HG03135 (cell line): ENCODE measurements at regions not wholly inside any gene's neighbourhood (a gene's known extent, or its start where the extent isn't known, plus 50 kb on each side); places are given as distances from the start of the nearest gene placed in this dataset.
A peak's percentile ranks its signal among the peaks of the same experiment; 100 is the strongest.

Experiments used
- ATAC-seq: cut with Tn5 transposase; IDR thresholded peaks from one replicate; pipeline ENCODE4 v1.9.1; 2021; ENCODE audit warnings: mild to moderate bottlenecking, moderate library complexity; ENCODE audit not compliant: unreplicated experiment

DNA sequence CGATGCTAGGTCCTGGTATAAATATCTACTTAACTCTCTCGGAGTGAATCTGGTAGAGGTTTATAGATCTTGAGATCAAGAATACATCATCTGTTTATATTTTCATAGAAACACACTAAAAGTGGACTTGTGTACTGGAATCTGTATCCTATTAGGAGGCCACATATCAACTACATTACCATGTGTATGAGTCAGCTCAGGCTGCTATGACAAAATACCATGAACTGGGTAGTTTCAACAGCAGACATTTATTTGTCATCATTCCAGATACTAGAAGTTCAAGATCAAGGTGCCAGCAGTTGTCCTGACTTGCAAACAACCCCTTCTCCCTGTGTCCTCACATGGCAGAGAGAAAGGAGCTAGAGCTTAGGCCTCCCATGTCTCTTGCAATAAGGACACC is 113.9 kb upstream of the PFKP start:
- ATAC-seq = no peak

- ATAC-seq = no peak
Observed at GRCh38 chr10:2951235-2951835, 116.0 kb upstream of the PFKP start.

DNA sequence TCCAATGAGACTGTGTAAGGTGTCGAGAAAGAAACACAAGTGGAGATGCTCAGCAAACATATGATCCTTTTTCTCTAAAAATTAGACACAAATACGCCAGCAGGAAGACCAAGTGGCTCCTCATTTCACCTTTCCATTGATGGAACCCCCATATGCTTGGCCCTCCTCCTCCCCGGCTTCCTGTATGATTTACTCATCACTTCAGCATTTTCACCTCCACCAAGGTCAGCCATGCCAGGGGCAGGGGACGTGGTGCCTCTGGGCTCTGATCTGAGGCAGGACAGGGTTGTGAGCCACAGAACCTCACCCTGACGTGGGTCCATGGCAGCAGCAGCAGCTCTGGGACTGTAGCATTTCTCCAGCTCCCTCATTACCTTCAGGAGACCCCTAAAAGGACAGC is 116.8 kb upstream of the PFKP start:
- no peak for ATAC-seq

DNA sequence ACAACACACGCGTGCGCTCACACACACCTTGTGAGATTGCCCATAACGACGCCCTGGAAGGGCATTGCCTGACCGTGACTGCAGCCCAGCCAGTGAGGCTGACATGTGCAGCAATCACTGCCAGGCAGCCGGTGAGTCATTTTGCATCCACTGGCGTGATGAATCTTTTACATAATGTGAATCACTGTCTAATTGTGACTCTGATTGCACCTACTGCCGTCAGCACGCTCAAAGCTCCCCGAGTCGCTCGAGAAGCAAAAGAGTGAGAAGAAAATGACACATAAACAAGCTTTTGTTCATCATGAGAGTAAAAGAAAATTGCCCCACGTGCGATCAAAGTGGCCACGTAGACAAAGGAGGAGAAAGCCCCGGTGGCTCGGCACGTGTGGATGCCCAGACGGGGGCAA is 117.4 kb upstream of the PFKP start:
- peak; percentile 47 for ATAC-seq

DNA sequence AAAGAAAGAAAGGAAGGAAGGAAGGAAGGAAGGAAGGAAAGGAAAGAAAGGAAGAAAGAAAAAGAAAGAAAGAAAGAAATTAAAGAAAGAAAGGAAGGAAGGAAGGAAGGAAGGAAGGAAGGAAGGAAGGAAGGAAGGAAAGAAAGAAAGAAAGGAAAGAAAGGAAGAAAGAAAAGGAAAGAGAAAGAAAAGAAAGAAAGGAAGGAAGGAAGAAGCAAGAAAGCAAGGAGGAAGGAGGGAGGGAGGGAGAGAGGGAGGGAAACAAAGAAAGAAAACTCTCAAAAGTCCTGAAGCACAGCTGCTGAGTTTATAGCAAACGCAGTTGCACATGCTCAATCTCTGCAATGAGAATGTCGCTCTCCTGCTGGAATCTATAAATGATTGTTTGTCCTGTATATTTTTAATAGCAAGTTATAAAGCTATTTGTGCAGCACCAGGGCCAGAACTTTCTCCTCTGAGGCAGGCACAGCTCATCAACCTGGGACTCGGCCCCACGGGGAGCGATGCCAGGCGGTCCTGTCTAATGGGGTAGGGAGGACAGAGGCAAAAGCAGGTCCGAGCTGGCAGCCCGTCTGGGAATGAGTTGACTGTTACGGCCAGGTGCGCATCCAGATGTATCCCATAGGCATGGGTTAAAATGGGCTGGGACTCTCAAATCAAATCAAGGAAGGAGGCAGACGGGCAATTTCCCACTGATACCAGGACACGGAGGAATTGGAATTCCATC is 118.0 kb upstream of the PFKP start:
- no peak for ATAC-seq

DNA sequence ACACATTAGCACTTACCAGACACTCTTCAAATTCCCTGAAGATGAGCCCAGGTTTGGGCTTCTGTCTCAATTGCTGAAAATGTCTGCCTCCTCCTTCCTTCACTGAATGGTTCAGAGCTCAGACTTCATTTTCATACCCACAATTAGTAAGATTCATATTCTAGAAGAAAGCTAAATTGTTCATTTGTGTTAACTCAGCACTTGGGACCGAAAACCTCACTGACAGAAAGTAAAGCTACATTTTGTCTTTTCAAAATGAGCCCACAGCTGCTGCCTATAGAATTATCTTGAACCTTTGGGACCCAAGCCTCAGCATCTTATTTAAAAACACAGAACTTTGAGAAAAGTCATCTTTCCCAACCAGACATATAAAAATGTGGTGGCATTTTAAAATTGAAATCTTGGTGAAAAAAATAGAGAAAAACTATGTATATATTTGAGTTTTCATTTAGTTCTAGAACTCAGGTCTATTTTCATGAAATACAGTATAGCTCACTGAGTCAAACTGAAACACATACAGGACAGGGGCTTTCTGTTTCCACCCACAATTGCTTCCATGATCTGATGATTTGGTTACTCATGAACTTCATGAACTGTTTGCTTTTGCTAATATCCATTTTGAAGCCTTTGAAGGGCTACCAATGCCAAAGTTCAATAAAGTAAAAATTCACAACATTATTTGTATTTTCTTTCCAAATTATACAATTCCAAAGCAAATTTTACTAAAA is 119.1 kb upstream of the PFKP start:
- peak; percentile 76 for ATAC-seq

- ATAC-seq = no peak
Observed at GRCh38 chr10:2944788-2945187, 122.6 kb upstream of the PFKP start.

GRCh38 chr10:2943932-2944614 is 123.3 kb upstream of the PFKP start:
- no peak for ATAC-seq

DNA sequence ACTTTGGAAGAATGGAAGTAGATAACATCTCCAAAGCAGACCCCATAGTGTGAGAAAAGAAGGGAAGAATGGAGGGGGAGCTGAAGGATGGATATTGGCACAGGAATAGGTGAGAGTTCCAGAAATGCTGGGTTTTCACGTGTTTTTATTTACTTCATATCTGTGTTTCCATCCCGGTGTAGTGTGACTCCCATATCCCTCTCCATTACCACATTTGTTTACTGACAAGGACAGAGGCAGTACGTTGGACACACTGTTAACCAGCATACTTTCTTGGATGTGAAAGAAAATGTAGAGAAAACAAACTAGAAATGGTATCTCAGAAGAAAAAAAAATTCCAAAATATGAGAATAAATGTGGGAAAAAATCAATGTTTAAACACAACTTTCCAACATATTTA is 124.4 kb upstream of the PFKP start:
- ATAC-seq = no peak

DNA sequence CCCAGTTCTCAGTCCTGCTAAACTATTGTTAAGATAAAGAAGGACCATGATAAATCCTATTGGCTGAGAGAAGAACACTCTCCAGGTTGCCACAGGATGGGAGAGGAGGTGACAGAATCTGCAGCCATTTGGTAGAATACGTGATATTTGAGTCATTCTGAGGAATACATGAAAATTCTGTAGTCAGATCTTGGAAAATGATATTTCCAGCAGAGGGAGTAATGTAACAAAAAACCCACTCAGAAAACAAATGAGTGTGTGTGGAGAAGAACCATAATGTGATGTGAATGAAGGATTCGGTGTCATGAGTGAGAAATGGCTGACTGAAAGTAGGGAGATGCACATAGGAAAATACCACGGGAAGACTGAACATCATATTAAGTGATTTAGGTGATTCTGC is 128.5 kb upstream of the PFKP start:
- no peak for ATAC-seq

DNA sequence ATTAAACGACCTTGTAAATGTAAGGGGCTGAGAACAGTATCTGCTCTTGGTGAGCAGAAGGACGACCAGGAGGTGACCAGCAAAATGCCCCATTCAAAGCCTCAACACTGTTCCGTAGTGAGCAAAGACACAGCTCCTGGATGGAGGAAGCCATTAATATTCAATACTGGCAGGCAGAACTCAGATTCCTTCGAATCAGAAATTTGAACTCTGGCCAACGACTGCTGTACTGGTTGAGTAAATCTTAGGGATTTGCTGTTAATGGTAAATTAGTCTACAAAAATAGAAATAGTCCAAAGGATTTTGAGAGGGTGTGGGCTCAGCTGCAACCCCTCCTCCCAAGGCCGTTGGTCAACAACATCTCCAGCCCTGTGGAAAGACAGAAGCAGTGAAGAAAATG is 130.5 kb upstream of the PFKP start:
- ATAC-seq = no peak

- no peak for ATAC-seq
Observed at GRCh38 chr10:2935647-2936386, 131.5 kb upstream of the PFKP start.

GRCh38 chr10:2933924-2934323 is 133.4 kb upstream of the PFKP start:
- no peak for ATAC-seq

DNA sequence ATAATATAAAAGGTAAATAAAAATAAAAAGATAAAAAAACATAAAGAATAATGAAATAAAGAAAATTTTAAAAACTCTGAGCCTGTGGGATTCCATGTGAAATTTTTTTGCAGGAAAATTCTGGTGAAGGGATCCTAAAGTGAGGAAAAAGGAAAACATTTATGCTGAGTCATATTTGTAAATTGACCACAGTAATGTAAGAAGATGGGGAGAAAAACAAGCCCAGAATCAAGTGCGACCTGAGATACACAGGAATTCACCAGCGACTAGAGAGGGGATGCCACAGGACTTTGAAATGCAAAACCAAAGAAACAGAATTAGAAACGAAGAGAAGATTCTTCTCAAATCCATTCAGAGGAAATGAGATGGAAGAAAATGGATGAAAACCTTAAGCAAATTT is 133.8 kb upstream of the PFKP start:
- ATAC-seq = no peak

DNA sequence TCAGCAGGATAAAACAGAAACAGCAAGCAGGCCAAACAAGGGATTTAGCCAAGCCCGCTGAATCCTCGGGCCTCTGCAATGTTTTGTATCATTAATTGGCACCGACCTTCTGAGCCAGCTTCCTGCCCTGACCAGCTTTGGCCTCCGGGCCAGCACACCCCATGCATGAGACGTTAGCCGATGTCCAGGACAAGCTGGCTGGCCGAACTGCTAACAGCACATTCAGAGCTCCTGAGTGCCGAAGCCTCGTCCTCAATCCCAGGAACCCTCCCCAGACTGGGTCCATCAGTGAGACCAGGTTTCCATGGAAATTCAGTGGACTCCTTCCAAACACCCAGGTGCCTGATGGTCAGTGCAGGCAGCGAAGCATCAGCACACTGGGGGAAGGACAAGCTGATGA is 134.3 kb upstream of the PFKP start:
- ATAC-seq = no peak

DNA sequence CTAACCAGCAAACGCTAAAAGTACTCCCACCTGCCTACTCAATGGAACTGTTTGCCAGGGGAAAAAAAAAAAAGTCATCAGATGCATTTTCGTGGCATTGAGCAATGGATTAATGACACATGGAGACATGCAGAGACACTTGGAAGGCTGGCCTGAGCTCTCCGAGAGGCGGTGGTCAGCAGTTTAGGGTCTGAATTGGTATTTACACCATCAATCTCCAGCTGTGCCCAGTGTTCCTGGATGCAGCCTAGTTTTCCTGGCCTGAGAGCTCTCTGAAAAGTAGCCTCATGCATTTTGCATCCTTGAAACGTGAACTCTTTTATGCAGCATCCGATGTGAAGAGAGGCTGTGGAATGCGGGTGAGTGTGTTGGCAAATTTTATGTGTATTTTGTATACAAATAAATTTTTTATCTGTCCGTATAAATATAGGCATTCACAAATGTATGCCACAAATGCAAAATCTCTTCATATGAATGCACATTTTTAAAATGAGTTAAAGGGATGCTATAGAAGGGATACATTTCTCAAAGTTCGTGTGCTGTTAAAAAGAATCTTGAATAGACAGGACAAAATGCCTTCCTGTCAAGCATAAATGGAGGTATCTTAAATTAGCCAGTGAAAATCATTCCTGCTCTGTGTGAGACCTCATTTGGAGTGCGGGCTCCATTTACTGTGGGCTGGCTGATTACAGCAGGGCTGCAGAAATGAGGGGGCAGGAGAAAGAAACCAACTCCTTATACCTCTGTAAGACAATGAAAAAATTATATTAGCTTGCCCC is 137.7 kb upstream of the PFKP start:
- no peak for ATAC-seq

GRCh38 chr10:2927958-2928840 is 139.1 kb upstream of the PFKP start:
- peak; percentile 88 for ATAC-seq

GRCh38 chr10:2926918-2927660 is 140.3 kb upstream of the PFKP start:
- ATAC-seq = no peak

DNA sequence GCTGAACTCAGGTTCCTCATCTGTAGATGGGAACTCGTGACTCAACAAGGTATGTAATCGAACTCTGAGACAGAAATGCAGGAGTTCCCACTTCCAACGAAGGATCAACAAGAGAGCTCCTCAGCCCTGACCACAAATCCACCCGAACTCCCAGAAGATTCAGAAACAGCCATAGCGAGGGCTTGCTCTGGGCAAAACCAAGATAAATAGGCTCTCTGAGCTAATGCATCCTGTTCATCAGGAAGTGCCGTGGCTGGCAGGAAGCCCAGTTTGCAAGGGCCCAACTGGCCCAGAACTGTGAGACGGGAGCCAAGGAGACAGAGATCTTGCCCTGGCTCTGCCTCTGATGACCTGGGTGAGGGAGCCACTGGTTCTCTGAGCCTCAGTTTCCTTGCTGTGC is 141.7 kb upstream of the PFKP start:
- ATAC-seq = no peak
